ENCODE measurements at regions not wholly inside any gene's neighbourhood (a gene's known extent, or its start where the extent isn't known, plus 50 kb on each side); places are given as distances from the start of the nearest gene placed in this dataset.

- Histone ChIP-seq H3K18ac (ENCODE audit: insufficient read length, low read depth, low read length) (no peak overlapping the region), H3K79me1 (ENCODE audit: insufficient read depth, low read depth, low read length, poor library complexity, severe bottlenecking) (no peaks in the 10 kb centered on the region), H4K8ac (replicated peaks; ENCODE audit: insufficient read length, low read depth, low read length) (no peak overlapping the region), H3K4me1 (ENCODE audit: insufficient read depth, low read length) (no peaks in the 10 kb centered on the region), H2BK5ac (ENCODE audit: insufficient read length, low read length) (no peak overlapping the region), H2AK5ac (ENCODE audit: insufficient read length, low read length) (no peak overlapping the region), H3K9ac (ENCODE audit: extremely low read depth, insufficient read length, low read length) (no peak overlapping the region), H4K91ac (ENCODE audit: insufficient read length, low read depth, low read length) (no peak overlapping the region), H3K9me3 (ENCODE audit: control insufficient read depth, low read depth, low read length) (no peaks in the 10 kb centered on the region), H2AFZ (ENCODE audit: low read length) (no peak overlapping the region), H4K5ac (ENCODE audit: insufficient read length, low read depth, low read length) (no peak overlapping the region), H3K56ac (ENCODE audit: insufficient read length, low read depth, low read length) (no peak overlapping the region), H3K14ac (ENCODE audit: insufficient read depth, low read length) (no peak overlapping the region), H2BK12ac (ENCODE audit: insufficient read length, low read depth, low read length) (no peak overlapping the region), H3K27me3 (ENCODE audit: insufficient read depth, low read length) (no peaks in the 10 kb centered on the region), H2BK15ac (ENCODE audit: low read depth, low read length) (no peak overlapping the region), H3K79me2 (ENCODE audit: insufficient read depth, low read length) (no peaks in the 10 kb centered on the region), H2BK120ac (ENCODE audit: low read depth, low read length, poor library complexity, severe bottlenecking) (no peak overlapping the region), H3T11ph (ENCODE audit: low read length) (no peak overlapping the region), H3K23ac (ENCODE audit: insufficient read length, low read depth, low read length) (no peak overlapping the region), H3K27ac (ENCODE audit: insufficient read length, low read depth, low read length) (no peak overlapping the region), H3K4me2 (ENCODE audit: insufficient read depth, insufficient read length, low read length) (no peak overlapping the region), H4K20me1 (ENCODE audit: control insufficient read depth, insufficient read depth, insufficient read length) (no peaks in the 10 kb centered on the region), H2BK20ac (ENCODE audit: low read depth, low read length, poor library complexity, severe bottlenecking) (no peak overlapping the region), H3K23me2 (ENCODE audit: insufficient read length, low read depth, low read length, poor library complexity, severe bottlenecking) (no peaks in the 10 kb centered on the region), H3K4ac (ENCODE audit: low read depth, low read length) (no peak overlapping the region)
- no peak for TF ChIP-seq CTCF (conservative IDR thresholded peaks at IDR 0.05)
- Mint-ChIP-seq H3K4me3 (no peak overlapping the region), H3K27me3 (ENCODE audit: low read depth) (no peaks in the 10 kb centered on the region), H3K9me3 (no peaks in the 10 kb centered on the region), H3K27ac (no peak overlapping the region), H3K4me1 (peaks cover 3 to 8% of the 10 kb centered on the region in 2 experiments; a peak in 2 of 4 replicates), H3K36me3 (ENCODE audit: insufficient read depth in 1 of 3, low read depth in 3 of 3) (no peaks in the 10 kb centered on the region)
- no CpG with 5 or more reads among the region's 2 CpGs for WGBS (ENCODE audit: extremely low coverage, insufficient read length, low lambda C conversion rate)
- DNase-seq = no peak
Observed at GRCh38 chr9:115443890-115444289, 325.9 kb upstream of the TNC start.
